HL-60 (cell line): ENCODE measurements at regions not wholly inside any gene's neighbourhood (a gene's known extent, or its start where the extent isn't known, plus 50 kb on each side); places are given as distances from the start of the nearest gene placed in this dataset.

Source experiments
- DNase-seq, 2 experiments: peaks; one replicate each; pipeline ENCODE4 v3.0.0-alpha.2; 2010 to 2020; ENCODE audit warnings: low read depth in 1 of 2, low spot score in 1 of 2
- H3K27ac ChIP-seq: fragments of 250-450 bp; sonication (Bioruptor Pico); replicated peaks from 2 replicates; pipeline ENCODE4 v1.5.1; 2020; ENCODE audit warnings: mild to moderate bottlenecking, moderate library complexity
- H3K27me3 ChIP-seq: fragments of 250-450 bp; sonication (Bioruptor Pico); 2 replicates; pipeline ENCODE4 v1.5.1; 2021; ENCODE audit warnings: mild to moderate bottlenecking, moderate library complexity; ENCODE audit not compliant: insufficient read depth, poor library complexity, severe bottlenecking
- H3K4me3 ChIP-seq: replicated peaks from 2 replicates; pipeline ENCODE4 v1.5.1; 2011; ENCODE audit warnings: mild to moderate bottlenecking, control low read depth, low read length; ENCODE audit not compliant: insufficient read depth
- GABPA ChIP-seq: IDR thresholded peaks from 2 replicates; pipeline ENCODE4 v1.6.1; 2012; ENCODE audit warnings: low read depth
- POLR2AphosphoS5 ChIP-seq: IDR thresholded peaks from 2 replicates; pipeline ENCODE4 v1.6.1; 2012; ENCODE audit warnings: low read depth
- SPI1 ChIP-seq: IDR thresholded peaks from 2 replicates; pipeline ENCODE4 v1.6.1; 2012; ENCODE audit warnings: low read depth, mild to moderate bottlenecking, borderline replicate concordance
- TF ChIP-seq, protein P1 (sequence below): IDR thresholded peaks from 2 replicates; pipeline ENCODE4 v1.6.1; 2012; ENCODE audit warnings: low read depth; ENCODE audit not compliant: insufficient replicate concordance
- TF ChIP-seq, protein P2 (sequence below): IDR thresholded peaks from one replicate; pipeline ENCODE4 v1.5.1; 2011; ENCODE audit warnings: low read length, control low read depth, inconsistent platforms; ENCODE audit not compliant: insufficient read depth

DNA sequence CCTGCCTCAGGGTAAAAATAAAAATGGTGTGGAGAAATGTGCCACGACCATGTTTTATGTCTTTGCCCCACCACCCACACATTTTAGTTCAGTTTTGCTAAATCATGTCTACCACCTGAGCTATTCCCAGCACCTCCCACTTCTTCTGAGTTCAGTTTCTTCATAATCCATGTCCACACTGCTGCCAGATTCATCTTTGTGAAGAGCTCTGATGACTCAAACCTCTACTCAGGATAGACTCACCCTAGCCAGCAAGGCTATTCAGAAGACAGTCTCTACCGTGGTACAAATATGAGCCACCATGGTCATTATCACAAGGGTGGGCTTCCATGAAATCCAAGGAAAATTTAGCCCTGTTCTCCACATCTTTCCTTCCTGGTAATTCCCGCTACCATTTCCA, 231.1 kb upstream of the PRKCQ start:
- no peak overlapping the region for H3K27ac ChIP-seq
- no peak overlapping the region for H3K4me3 ChIP-seq
- TF ChIP-seq POLR2AphosphoS5 (no peak), GABPA (no peak), SPI1 (no peak)
- TF ChIP-seq, protein P1, sequence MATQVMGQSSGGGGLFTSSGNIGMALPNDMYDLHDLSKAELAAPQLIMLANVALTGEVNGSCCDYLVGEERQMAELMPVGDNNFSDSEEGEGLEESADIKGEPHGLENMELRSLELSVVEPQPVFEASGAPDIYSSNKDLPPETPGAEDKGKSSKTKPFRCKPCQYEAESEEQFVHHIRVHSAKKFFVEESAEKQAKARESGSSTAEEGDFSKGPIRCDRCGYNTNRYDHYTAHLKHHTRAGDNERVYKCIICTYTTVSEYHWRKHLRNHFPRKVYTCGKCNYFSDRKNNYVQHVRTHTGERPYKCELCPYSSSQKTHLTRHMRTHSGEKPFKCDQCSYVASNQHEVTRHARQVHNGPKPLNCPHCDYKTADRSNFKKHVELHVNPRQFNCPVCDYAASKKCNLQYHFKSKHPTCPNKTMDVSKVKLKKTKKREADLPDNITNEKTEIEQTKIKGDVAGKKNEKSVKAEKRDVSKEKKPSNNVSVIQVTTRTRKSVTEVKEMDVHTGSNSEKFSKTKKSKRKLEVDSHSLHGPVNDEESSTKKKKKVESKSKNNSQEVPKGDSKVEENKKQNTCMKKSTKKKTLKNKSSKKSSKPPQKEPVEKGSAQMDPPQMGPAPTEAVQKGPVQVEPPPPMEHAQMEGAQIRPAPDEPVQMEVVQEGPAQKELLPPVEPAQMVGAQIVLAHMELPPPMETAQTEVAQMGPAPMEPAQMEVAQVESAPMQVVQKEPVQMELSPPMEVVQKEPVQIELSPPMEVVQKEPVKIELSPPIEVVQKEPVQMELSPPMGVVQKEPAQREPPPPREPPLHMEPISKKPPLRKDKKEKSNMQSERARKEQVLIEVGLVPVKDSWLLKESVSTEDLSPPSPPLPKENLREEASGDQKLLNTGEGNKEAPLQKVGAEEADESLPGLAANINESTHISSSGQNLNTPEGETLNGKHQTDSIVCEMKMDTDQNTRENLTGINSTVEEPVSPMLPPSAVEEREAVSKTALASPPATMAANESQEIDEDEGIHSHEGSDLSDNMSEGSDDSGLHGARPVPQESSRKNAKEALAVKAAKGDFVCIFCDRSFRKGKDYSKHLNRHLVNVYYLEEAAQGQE: no peak
- TF ChIP-seq, protein P2, sequence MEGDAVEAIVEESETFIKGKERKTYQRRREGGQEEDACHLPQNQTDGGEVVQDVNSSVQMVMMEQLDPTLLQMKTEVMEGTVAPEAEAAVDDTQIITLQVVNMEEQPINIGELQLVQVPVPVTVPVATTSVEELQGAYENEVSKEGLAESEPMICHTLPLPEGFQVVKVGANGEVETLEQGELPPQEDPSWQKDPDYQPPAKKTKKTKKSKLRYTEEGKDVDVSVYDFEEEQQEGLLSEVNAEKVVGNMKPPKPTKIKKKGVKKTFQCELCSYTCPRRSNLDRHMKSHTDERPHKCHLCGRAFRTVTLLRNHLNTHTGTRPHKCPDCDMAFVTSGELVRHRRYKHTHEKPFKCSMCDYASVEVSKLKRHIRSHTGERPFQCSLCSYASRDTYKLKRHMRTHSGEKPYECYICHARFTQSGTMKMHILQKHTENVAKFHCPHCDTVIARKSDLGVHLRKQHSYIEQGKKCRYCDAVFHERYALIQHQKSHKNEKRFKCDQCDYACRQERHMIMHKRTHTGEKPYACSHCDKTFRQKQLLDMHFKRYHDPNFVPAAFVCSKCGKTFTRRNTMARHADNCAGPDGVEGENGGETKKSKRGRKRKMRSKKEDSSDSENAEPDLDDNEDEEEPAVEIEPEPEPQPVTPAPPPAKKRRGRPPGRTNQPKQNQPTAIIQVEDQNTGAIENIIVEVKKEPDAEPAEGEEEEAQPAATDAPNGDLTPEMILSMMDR: no peak
- no peak for DNase-seq
- H3K27me3 ChIP-seq: no peaks in the 10 kb centered on the region

DNA sequence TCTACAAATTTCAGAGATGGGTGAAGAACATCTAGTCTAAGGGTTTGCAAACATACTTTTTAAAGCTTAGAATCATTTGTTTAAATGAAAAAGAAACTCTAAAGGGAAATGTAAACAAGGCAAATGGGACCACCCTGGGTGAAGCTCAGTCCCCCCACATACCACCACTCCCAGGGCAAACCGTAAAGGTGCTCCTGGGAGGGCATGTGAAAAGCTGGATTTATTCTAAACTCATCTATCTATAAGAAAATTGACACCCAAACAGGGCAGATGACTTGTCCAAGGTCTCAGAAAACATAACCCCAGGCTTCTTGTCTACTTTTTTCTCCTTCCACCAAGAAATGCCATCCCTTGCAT, 223.3 kb upstream of the PRKCQ start:
- H3K27ac ChIP-seq: no peak overlapping the region
- H3K4me3 ChIP-seq: no peak overlapping the region
- DNase-seq: no peak
- TF ChIP-seq SPI1: no peak
- TF ChIP-seq, protein P2: no peak
- no peak for TF ChIP-seq GABPA
- TF ChIP-seq POLR2AphosphoS5: no peak
- TF ChIP-seq, protein P1: no peak
- no peaks in the 10 kb centered on the region for H3K27me3 ChIP-seq

DNA sequence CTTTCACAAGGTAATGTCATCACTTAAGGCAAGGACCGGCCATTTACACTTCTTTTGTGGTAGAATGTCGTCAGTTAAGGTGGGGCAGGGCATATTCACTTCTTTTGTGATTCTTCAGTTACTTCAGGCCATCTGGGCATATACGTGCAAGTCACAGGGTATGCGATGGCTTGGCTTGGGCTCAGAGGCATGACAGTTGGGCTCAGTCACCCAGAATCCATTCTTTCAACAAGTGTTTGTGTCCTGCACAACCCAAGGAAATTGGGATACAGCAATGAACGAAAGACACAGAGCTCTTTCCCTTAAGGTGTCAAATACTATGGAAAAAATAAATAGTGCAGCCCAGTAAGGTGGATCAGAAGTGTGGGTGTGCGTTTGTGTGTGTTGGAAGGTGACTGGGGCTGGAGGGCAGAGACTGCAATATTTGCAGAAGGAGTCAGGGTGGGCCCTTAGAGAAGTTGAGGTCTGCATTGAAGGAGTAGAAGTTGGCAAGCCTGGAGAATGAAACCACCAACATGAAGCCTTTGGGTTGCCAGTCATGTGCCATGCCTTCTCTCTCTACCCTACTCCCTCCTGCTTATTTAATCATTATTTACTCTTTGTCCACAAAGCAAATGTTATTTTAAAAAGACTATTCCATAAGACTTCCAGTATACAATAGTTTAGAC, 222.8 kb upstream of the PRKCQ start:
- H3K27ac ChIP-seq: no peak overlapping the region
- H3K4me3 ChIP-seq: no peak overlapping the region
- H3K27me3 ChIP-seq: no peaks in the 10 kb centered on the region
- DNase-seq: no peak
- TF ChIP-seq SPI1 (no peak), GABPA (no peak), POLR2AphosphoS5 (no peak)
- TF ChIP-seq, protein P2: no peak
- TF ChIP-seq, protein P1: no peak
